A673 (cell line): ENCODE measurements at regions not wholly inside any gene's neighbourhood (a gene's known extent, or its start where the extent isn't known, plus 50 kb on each side); places are given as distances from the start of the nearest gene placed in this dataset.

Source experiments
- CTCF ChIP-seq: fragments of 300-800, 200-600 bp; sonication (generic); conservative IDR thresholded peaks from 2 replicates; pipeline ENCODE4 v1.5.1; 2017; ENCODE audit warnings: low read depth, mild to moderate bottlenecking, antibody characterized with exemption, low read length, moderate library complexity, mixed read lengths
- EZH2 ChIP-seq: fragments of 200-600 bp; sonication (generic); IDR thresholded peaks from 2 replicates; pipeline ENCODE4 v1.6.1; 2017; ENCODE audit warnings: borderline replicate concordance, low read depth, mild to moderate bottlenecking, mixed read lengths, antibody characterized with exemption, low read length; ENCODE audit not compliant: poor library complexity, severe bottlenecking

GRCh38 chr2:181255651-181256050 is 201.5 kb upstream of the ITGA4 start:
- TF ChIP-seq CTCF, result no peak
- no peak for TF ChIP-seq EZH2
